ENCODE measurements at regions not wholly inside any gene's neighbourhood (a gene's known extent, or its start where the extent isn't known, plus 50 kb on each side); places are given as distances from the start of the nearest gene placed in this dataset.

DNA sequence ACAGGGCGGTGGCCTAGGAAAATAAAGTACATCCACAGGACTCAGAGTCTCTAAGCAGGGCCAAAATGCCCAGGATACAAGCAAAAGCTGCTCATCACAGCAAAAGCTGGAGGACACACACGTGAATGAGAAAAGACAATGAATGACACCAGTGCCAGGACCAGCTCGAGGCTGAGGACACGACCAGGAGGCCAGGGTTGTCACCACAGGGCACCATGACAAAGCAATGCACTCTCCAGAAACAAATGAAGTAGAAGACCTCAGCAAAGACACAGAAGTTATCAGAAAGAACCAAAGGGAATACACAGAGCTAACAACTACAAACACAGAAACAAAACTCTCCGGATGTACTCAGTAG lies 92.1 kb downstream of the FOXL3 start:
- no peak for DNase-seq (ENCODE audit: low spot score)
- WGBS (ENCODE audit: low lambda C conversion rate, missing lambda C conversion rate) = 78% methylated on average over 5 of the region's 5 CpGs
- no peak overlapping the region for H3K27ac ChIP-seq

DNA sequence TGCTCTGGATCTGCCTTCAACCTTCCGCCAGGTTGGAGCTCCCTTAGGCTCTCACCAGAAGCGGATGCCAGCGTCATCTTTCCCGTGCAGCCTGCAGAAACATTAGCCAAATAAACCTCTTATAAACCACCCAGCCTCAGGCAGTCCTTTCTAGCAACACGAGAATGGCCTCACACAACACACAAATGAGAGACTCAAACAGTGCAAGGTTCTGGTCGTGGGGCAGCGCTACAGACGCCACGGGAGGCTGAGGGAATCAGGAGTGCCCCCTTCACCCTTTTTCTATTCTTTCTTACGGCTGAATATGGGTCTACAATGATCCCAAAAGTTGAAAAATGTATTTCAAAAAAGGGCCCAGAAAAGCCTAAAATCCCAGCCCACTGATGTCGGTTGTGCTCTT lies 96.4 kb downstream of the FOXL3 start:
- Histone ChIP-seq H3K9me2 (replicated peaks; ENCODE audit: insufficient read depth) (no peaks in the 10 kb centered on the region), H3K4me3 (no peak overlapping the region), H3K4me2 (no peak overlapping the region), H4K20me1 (ENCODE audit: insufficient read depth, poor library complexity, severe bottlenecking) (no peaks in the 10 kb centered on the region), H2AFZ (no peak overlapping the region), H3K9me3 (ENCODE audit: low read depth) (no peaks in the 10 kb centered on the region), H3K36me3 (replicated peaks; ENCODE audit: insufficient read depth, low read depth) (no peaks in the 10 kb centered on the region), H3K27me3 (no peaks in the 10 kb centered on the region), H3K27ac (no peak overlapping the region), H3K4me1 (ENCODE audit: insufficient read depth) (no peaks in the 10 kb centered on the region), H3K79me2 (no peaks in the 10 kb centered on the region)
- no peak for DNase-seq (ENCODE audit: low spot score)
- WGBS (ENCODE audit: low lambda C conversion rate, missing lambda C conversion rate) = 81% methylated on average over 11 of the region's 11 CpGs
- TF ChIP-seq EZH2 (IDR thresholded peaks at IDR 0.05; ENCODE audit: borderline replicate concordance) = no peak
- TF ChIP-seq, protein P1, sequence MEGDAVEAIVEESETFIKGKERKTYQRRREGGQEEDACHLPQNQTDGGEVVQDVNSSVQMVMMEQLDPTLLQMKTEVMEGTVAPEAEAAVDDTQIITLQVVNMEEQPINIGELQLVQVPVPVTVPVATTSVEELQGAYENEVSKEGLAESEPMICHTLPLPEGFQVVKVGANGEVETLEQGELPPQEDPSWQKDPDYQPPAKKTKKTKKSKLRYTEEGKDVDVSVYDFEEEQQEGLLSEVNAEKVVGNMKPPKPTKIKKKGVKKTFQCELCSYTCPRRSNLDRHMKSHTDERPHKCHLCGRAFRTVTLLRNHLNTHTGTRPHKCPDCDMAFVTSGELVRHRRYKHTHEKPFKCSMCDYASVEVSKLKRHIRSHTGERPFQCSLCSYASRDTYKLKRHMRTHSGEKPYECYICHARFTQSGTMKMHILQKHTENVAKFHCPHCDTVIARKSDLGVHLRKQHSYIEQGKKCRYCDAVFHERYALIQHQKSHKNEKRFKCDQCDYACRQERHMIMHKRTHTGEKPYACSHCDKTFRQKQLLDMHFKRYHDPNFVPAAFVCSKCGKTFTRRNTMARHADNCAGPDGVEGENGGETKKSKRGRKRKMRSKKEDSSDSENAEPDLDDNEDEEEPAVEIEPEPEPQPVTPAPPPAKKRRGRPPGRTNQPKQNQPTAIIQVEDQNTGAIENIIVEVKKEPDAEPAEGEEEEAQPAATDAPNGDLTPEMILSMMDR (IDR thresholded peaks at IDR 0.05; ENCODE audit: poor library complexity) = no peak

More for the DNA sequence above, 92.1 kb downstream of the FOXL3 start:
- H3K36me3 ChIP-seq (replicated peaks; ENCODE audit: insufficient read depth, low read depth) = no peaks in the 10 kb centered on the region
- H3K27me3 ChIP-seq = no peaks in the 10 kb centered on the region
- no peaks in the 10 kb centered on the region for H3K9me2 ChIP-seq (replicated peaks; ENCODE audit: insufficient read depth)
- H2AFZ ChIP-seq = no peak overlapping the region
- no peaks in the 10 kb centered on the region for H3K9me3 ChIP-seq (ENCODE audit: low read depth)
- TF ChIP-seq EZH2 (IDR thresholded peaks at IDR 0.05; ENCODE audit: borderline replicate concordance) (no peak), EZH2phosphoT487 (IDR thresholded peaks at IDR 0.05; ENCODE audit: low read depth, severe bottlenecking, unreplicated experiment) (no peak)
- TF ChIP-seq, protein P1 (IDR thresholded peaks at IDR 0.05; ENCODE audit: poor library complexity) = no peak
- H3K79me2 ChIP-seq = no peaks in the 10 kb centered on the region
- H4K20me1 ChIP-seq (ENCODE audit: insufficient read depth, poor library complexity, severe bottlenecking) = no peaks in the 10 kb centered on the region
- H3K4me3 ChIP-seq = no peak overlapping the region
- H3K4me1 ChIP-seq (ENCODE audit: insufficient read depth) = peaks cover 13% of the 10 kb centered on the region
- H3K4me2 ChIP-seq = no peak overlapping the region

DNA sequence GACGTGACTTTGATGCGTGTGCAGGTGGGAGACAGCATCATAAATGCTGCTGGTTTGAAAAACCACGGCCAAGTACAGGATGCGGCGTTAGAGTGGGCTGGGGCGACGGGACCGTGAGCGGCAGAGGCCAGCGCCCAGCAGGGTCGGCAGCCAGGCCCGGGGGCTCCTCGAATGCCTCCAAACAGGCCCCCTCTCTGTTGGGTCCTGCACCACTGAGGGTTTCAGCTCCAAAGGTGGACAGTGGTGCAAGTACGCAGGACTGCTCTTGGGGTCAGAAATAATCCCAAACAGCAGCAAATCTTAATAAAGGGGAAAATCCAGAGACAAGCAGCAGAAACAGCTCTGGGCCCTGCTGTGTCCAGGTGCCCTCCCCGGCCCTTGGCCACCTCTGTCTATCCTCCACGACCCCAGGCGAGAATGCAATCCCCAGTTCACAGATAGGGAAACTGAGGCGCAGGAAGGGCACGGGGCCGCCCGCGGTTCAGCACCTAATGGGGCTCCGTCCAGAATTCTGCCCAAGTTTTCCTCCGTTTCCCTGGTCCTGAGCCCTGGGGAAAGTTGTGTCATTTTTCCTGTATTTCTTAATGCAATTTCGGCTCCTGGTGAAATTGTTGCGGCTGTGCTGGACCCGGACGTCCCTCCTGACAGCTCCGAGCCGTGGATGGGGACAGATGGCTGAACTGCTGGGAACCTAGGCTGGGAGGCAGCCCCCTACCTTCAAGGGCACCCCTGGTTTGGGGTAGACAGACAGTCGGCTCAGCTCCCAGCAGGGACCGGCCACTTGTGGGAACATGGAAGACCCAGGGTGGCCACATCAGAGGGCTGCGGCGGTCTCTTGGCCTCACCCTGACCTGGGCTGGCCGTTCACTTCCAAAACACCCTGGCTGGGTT lies 97.4 kb downstream of the FOXL3 start:
- no peak for DNase-seq (ENCODE audit: low spot score)
- Histone ChIP-seq H3K4me3 (no peak overlapping the region), H2AFZ (no peak overlapping the region), H4K20me1 (ENCODE audit: insufficient read depth, poor library complexity, severe bottlenecking) (no peaks in the 10 kb centered on the region), H3K4me2 (no peak overlapping the region), H3K27ac (no peak overlapping the region), H3K27me3 (no peaks in the 10 kb centered on the region), H3K36me3 (replicated peaks; ENCODE audit: insufficient read depth, low read depth) (no peaks in the 10 kb centered on the region), H3K79me2 (no peaks in the 10 kb centered on the region), H3K9me2 (replicated peaks; ENCODE audit: insufficient read depth) (no peaks in the 10 kb centered on the region), H3K4me1 (ENCODE audit: insufficient read depth) (no peaks in the 10 kb centered on the region), H3K9me3 (ENCODE audit: low read depth) (no peaks in the 10 kb centered on the region)
- TF ChIP-seq, protein P1 (IDR thresholded peaks at IDR 0.05; ENCODE audit: poor library complexity) = no peak
- WGBS (ENCODE audit: low lambda C conversion rate, missing lambda C conversion rate) = 96% methylated on average over 29 of the region's 35 CpGs

Data from hepatocyte (in vitro differentiated cells).